ENCODE measurements at regions not wholly inside any gene's neighbourhood (a gene's known extent, or its start where the extent isn't known, plus 50 kb on each side); places are given as distances from the start of the nearest gene placed in this dataset.

DNA sequence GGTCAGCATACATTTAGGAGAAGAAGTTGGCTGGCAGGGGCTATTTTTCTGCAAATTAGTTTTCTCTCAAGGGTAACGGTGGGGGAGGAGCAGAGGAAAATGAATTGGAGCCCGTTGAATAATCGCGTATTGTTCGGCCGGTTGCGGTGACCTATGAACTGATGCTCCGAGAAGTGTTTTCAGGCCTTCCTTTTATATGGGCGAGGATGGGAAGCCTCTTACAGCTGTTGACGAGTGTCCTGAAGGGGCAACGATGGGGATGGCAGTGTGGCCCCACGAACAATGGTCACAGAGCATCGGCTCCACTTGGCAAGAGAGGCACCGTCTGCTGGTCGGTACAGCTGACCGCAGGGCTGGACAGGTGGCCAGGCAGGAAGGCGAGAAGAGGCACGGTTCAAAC is 400.7 kb downstream of the ZSWIM6 start:
- TF ChIP-seq ZNF274 (IDR thresholded peaks at IDR 0.05; ENCODE audit: borderline replicate concordance, extremely low read depth, low read length) (no peak), RFX5 (IDR thresholded peaks at IDR 0.05; ENCODE audit: borderline replicate concordance, low read depth, low read length) (no peak), CTBP2 (IDR thresholded peaks at IDR 0.05; ENCODE audit: borderline replicate concordance, insufficient read depth, insufficient read length, low read length) (no peak), EZH2 (IDR thresholded peaks at IDR 0.05; ENCODE audit: low read depth, low read length, severe bottlenecking) (no peak), GABPA (IDR thresholded peaks at IDR 0.05; ENCODE audit: borderline replicate concordance, insufficient read depth, low read length) (no peak), SP1 (IDR thresholded peaks at IDR 0.05; ENCODE audit: low read depth, low read length) (no peak), HDAC2 (IDR thresholded peaks at IDR 0.05; ENCODE audit: borderline replicate concordance in 1 of 2, low read depth in 2 of 2, low read length in 2 of 2) (no peak), POLR2A (IDR thresholded peaks at IDR 0.05; ENCODE audit: control extremely low read depth in 1 of 2, low read depth in 2 of 2, low read length in 2 of 2) (no peak), CHD2 (IDR thresholded peaks at IDR 0.05; ENCODE audit: low read length) (no peak), EGR1 (IDR thresholded peaks at IDR 0.05; ENCODE audit: borderline replicate concordance, low read depth, low read length) (no peak), CBX8 (IDR thresholded peaks at IDR 0.05; ENCODE audit: borderline replicate concordance, low read depth, low read length) (no peak), CBX5 (IDR thresholded peaks at IDR 0.05; ENCODE audit: low read depth, low read length) (no peak)
- TF ChIP-seq, protein P1, sequence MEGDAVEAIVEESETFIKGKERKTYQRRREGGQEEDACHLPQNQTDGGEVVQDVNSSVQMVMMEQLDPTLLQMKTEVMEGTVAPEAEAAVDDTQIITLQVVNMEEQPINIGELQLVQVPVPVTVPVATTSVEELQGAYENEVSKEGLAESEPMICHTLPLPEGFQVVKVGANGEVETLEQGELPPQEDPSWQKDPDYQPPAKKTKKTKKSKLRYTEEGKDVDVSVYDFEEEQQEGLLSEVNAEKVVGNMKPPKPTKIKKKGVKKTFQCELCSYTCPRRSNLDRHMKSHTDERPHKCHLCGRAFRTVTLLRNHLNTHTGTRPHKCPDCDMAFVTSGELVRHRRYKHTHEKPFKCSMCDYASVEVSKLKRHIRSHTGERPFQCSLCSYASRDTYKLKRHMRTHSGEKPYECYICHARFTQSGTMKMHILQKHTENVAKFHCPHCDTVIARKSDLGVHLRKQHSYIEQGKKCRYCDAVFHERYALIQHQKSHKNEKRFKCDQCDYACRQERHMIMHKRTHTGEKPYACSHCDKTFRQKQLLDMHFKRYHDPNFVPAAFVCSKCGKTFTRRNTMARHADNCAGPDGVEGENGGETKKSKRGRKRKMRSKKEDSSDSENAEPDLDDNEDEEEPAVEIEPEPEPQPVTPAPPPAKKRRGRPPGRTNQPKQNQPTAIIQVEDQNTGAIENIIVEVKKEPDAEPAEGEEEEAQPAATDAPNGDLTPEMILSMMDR (IDR thresholded peaks at IDR 0.05; ENCODE audit: control extremely low read depth in 1 of 3, insufficient read depth in 1 of 3, low read depth in 1 of 3, low read length in 3 of 3), result no peak
